K562 (cell line): ENCODE measurements at regions not wholly inside any gene's neighbourhood (a gene's known extent, or its start where the extent isn't known, plus 50 kb on each side); places are given as distances from the start of the nearest gene placed in this dataset.

Experiments
- ATAC-seq: fragments of 200-7000 bp; cut with Tn5 transposase; 3 replicates; pipeline ENCODE4 v1.9.1; 2020; ENCODE audit warnings: moderate library complexity
- BruUV-seq: library from RNA; stranded (reverse); fragments of 400-500 nt; replicated peaks from 2 replicates; lab custom pipeline; 2021; lab: Mats Ljungman, UMichigan
- CTCF ChIA-PET: fragments of 300-600 bp; formaldehyde crosslinking; extraction: SDS; loops from one replicate; lab custom pipeline; 2021; ENCODE audit warnings: low intra/inter-chr PET ratio; lab: Yijun Ruan, JAX
- POLR2A ChIA-PET: fragments of 300-600, 350-650 bp; sonication (Branson Sonifier 250); formaldehyde crosslinking; extraction: SDS; loops from one replicate; lab custom pipeline; 2021; ENCODE audit warnings: antibody characterized with exemption, inconsistent platforms; lab: Yijun Ruan, JAX
- DNase-seq, 4 experiments: peaks; one replicate each; pipeline versions ENCODE4 v3.0.0 to v3.0.0-alpha.2; 2011 to 2018; ENCODE audit warnings: low spot score in 3 of 4, mixed read lengths in 3 of 4; ENCODE audit errors: extremely low read depth in 1 of 4
- FAIRE-seq: peaks from 2 replicates; lab custom pipeline; 2011; peaks lifted over from hg19 to GRCh38; lab: Jason Lieb, UNC
- H2AFZ ChIP-seq: 2 replicates; pipeline ENCODE4 v1.6.0; 2011; ENCODE audit warnings: low read depth, low read length, control low read depth, inconsistent platforms
- H3K27ac ChIP-seq: fragments of 200-600 bp; 3 replicates; pipeline ENCODE4 v1.8.0; 2011; ENCODE audit warnings: low read depth, mild to moderate bottlenecking, control low read depth, inconsistent platforms, low read length, moderate library complexity, mixed read lengths; ENCODE audit errors: extremely low read depth
- H3K27me3 ChIP-seq, 2 experiments: fragments of 300-600 bp in 1 of 2; 2 replicates in 1 of 2; 3 replicates in 1 of 2; pipeline versions ENCODE4 v1.6.0 to v1.8.0; 2011; ENCODE audit warnings: inconsistent platforms in 2 of 2, low read length in 2 of 2, mild to moderate bottlenecking in 1 of 2, mixed read lengths in 1 of 2, moderate library complexity in 1 of 2; ENCODE audit not compliant: control insufficient read depth in 2 of 2, insufficient read depth in 2 of 2
- H3K36me3 ChIP-seq: fragments of 300-600 bp; 3 replicates; pipeline ENCODE4 v1.8.0; 2011; ENCODE audit warnings: mild to moderate bottlenecking, low read length, inconsistent platforms; ENCODE audit not compliant: control insufficient read depth, insufficient read depth
- H3K4me1 ChIP-seq, 2 experiments: fragments of 200-600 bp in 1 of 2; replicated peaks in 1 of 2; 2 replicates in 1 of 2; 3 replicates in 1 of 2; pipeline versions ENCODE4 v1.5.1 to v1.8.0; 2011; ENCODE audit warnings: inconsistent platforms in 2 of 2, low read length in 2 of 2, mild to moderate bottlenecking in 1 of 2, mixed read lengths in 1 of 2, moderate library complexity in 1 of 2; ENCODE audit not compliant: control insufficient read depth in 2 of 2, insufficient read depth in 2 of 2
- H3K4me2 ChIP-seq: 2 replicates; pipeline ENCODE4 v1.6.1; 2011; ENCODE audit warnings: low read length, control low read depth, inconsistent platforms, mixed read lengths; ENCODE audit not compliant: insufficient read depth
- H3K4me3 ChIP-seq: fragments of 200-600 bp; sonication (generic), shearing (Covaris generic); 2 replicates; pipeline ENCODE4 v1.5.1; 2016; ENCODE audit warnings: control low read depth, inconsistent platforms
- H3K79me2 ChIP-seq: fragments of 200-600 bp; 3 replicates; pipeline ENCODE4 v1.8.0; 2011; ENCODE audit warnings: low read length, inconsistent platforms; ENCODE audit not compliant: control insufficient read depth, insufficient read depth
- H3K9ac ChIP-seq, 2 experiments: 2 replicates each; pipeline versions ENCODE4 v1.6.0 to v1.6.1; 2011; ENCODE audit warnings: low read depth in 2 of 2, low read length in 2 of 2, control low read depth in 1 of 2, inconsistent platforms in 1 of 2, mild to moderate bottlenecking in 1 of 2, mixed read lengths in 1 of 2; ENCODE audit not compliant: insufficient read depth in 1 of 2
- H3K9me1 ChIP-seq: one replicate; pipeline ENCODE4 v1.6.0; 2011; ENCODE audit warnings: inconsistent platforms, mild to moderate bottlenecking, low read length, moderate library complexity; ENCODE audit not compliant: control insufficient read depth, insufficient read depth
- H3K9me3 ChIP-seq: replicated peaks from 2 replicates; pipeline ENCODE4 v1.5.1; 2011; ENCODE audit warnings: low read depth, low read length, inconsistent platforms; ENCODE audit not compliant: control insufficient read depth, insufficient read depth
- H4K20me1 ChIP-seq: replicated peaks from 2 replicates; pipeline ENCODE4 v1.6.1; 2011; ENCODE audit warnings: low read length, inconsistent platforms, mixed read lengths; ENCODE audit not compliant: control insufficient read depth, insufficient read depth
- CTBP1 ChIP-seq: fragments of 450-650 bp; IDR thresholded peaks from 2 replicates; pipeline ENCODE4 v1.6.1; 2016; ENCODE audit warnings: borderline replicate concordance
- ETV5 ChIP-seq: sonication (generic); formaldehyde crosslinking; IDR thresholded peaks from 2 replicates; pipeline ENCODE4 v1.4.0; 2020; ENCODE audit warnings: low read depth, mild to moderate bottlenecking, missing genetic modification reagents
- GATAD2A ChIP-seq: fragments of 450-650 bp; IDR thresholded peaks from 2 replicates; pipeline ENCODE4 v1.6.1; 2017
- HEY1 ChIP-seq: fragments of 250-450 bp; sonication (Bioruptor Pico); IDR thresholded peaks from 2 replicates; pipeline ENCODE4 v1.5.0; 2020; ENCODE audit warnings: mild to moderate bottlenecking, moderate library complexity, borderline replicate concordance
- MAFF ChIP-seq: IDR thresholded peaks from 2 replicates; pipeline ENCODE4 v1.6.1; 2012; ENCODE audit warnings: low read length, improper control_type of control experiment
- MAFK ChIP-seq: IDR thresholded peaks from 2 replicates; pipeline ENCODE4 v1.6.1; 2011; ENCODE audit warnings: low read length, improper control_type of control experiment
- NFE2L1 ChIP-seq: fragments of 450-650 bp; IDR thresholded peaks from 2 replicates; pipeline ENCODE4 v1.6.1; 2016; ENCODE audit warnings: missing genetic modification characterization, low read depth, mild to moderate bottlenecking, missing compliant biosample characterization, moderate library complexity, borderline replicate concordance
- POLR3G ChIP-seq: IDR thresholded peaks from 2 replicates; pipeline ENCODE4 v1.6.1; 2011; ENCODE audit not compliant: insufficient read length, insufficient replicate concordance; ENCODE audit errors: extremely low read depth
- PRMT5 ChIP-seq: sonication (generic); formaldehyde crosslinking; IDR thresholded peaks from 2 replicates; pipeline ENCODE4 v1.5.0; 2020; ENCODE audit warnings: missing genetic modification reagents
- SOX6 ChIP-seq: fragments of 450-650 bp; IDR thresholded peaks from 2 replicates; pipeline ENCODE4 v1.6.1; 2014; ENCODE audit warnings: mild to moderate bottlenecking
- ZC3H8 ChIP-seq: fragments of 450-650 bp; IDR thresholded peaks from 2 replicates; pipeline ENCODE4 v1.6.1; 2017
- ZNF24 ChIP-seq: fragments of 450-650 bp; IDR thresholded peaks from 2 replicates; pipeline ENCODE4 v1.6.1; 2016
- WGBS: fragments of 100-300 bp; shearing (Covaris generic); methylation state at CpG from one replicate; pipeline ENCODE4 v1.1.6; 2016; ENCODE audit warnings: low coverage, mixed read lengths; ENCODE audit not compliant: insufficient coverage; ENCODE audit errors: missing lambda C conversion rate; 5-methylcytosine and 5-hydroxymethylcytosine counted together
- in situ Hi-C: fragments of 300-500 bp; cut with MboI; formaldehyde crosslinking; loops from 4 replicates; pipeline ENCODE4 v1.15.0; 2018; ENCODE audit warnings: inconsistent platforms, mixed read lengths
- intact Hi-C: fragments of 100-400 bp; cut with micrococcal nuclease; formaldehyde crosslinking; loops from 2 replicates; pipeline ENCODE4 v1.14.2; 2022

DNA sequence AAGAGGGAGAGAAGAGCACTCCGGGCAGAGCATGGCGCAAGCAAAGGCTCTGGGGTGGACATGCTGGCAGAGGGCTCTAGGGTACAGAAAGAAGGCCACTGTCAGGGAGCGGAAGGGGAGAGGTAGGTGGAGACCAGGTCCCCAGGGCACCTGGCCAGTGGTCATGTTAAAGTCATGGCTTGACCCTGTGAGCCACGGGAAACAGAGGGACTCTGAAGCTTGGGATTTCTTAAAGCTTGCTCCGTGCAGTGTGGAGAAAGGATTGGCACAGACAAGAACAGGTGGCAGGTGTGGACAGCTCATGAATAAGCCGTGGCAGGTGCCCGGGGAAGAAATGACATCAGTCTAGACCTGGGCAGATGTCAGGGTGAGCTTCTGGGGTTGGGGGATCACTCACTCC is 413.8 kb downstream of the BCL11B start:
- no peak for ATAC-seq
- no peak for FAIRE-seq
- ChIA-PET POLR2A (no interaction called here), CTCF (no interaction called here)
- Histone ChIP-seq H3K27ac (no peak overlapping the region), H2AFZ (no peak overlapping the region), H3K9me1 (no peaks in the 10 kb centered on the region), H3K36me3 (no peaks in the 10 kb centered on the region), H3K4me1 (no peaks in the 10 kb centered on the region), H3K9ac (no peak overlapping the region), H3K79me2 (no peaks in the 10 kb centered on the region), H4K20me1 (no peaks in the 10 kb centered on the region), H3K27me3 (no peaks in the 10 kb centered on the region), H3K9me3 (no peaks in the 10 kb centered on the region), H3K4me2 (no peak overlapping the region), H3K4me3 (no peak overlapping the region)
- TF ChIP-seq HEY1 (CRISPR knock-in tag) (no peak), ZNF24 (no peak), PRMT5 (CRISPR knock-in tag) (no peak), ZC3H8 (no peak), ETV5 (CRISPR knock-in tag) (no peak), SOX6 (no peak), MAFF (no peak), POLR3G (no peak), MAFK (no peak), CTBP1 (no peak), NFE2L1 (tag) (no peak), GATAD2A (no peak)
- BruUV-seq = no TSS peak
- intact Hi-C loops (no loop called here), in situ Hi-C loops (no loop called here)
- no peak for DNase-seq
- WGBS = 0% methylated on average over 5 of the region's 7 CpGs
